Omental fat pad (tissue), 3 donors: ENCODE measurements at regions not wholly inside any gene's neighbourhood (a gene's known extent, or its start where the extent isn't known, plus 50 kb on each side); places are given as distances from the start of the nearest gene placed in this dataset.

ENCODE experiments used
- ATAC-seq: fragments of 150-250 bp; one replicate; pipeline ENCODE4 v1.9.1; 2016; ENCODE audit warnings: mild to moderate bottlenecking, moderate library complexity; ENCODE audit not compliant: low FRiP score
- DNase-seq: peaks from one replicate; pipeline ENCODE4 v3.0.0-alpha.2; 2019; ENCODE audit warnings: low spot score
- CTCF ChIP-seq, 3 donors: fragments of 450-650 bp; IDR thresholded peaks; one replicate each; pipeline ENCODE4 v1.5.1; 2016 to 2017; ENCODE audit warnings: antibody characterized with exemption in 3 of 3, mild to moderate bottlenecking in 3 of 3, moderate library complexity in 2 of 3

- ATAC-seq (no peak), DNase-seq (no peak)
- TF ChIP-seq CTCF (IDR thresholded peaks at IDR 0.05): no peak
Observed at GRCh38 chr7:68434857-68435256, 1163.4 kb upstream of the AUTS2 start.

GRCh38 chr7:68438016-68438415, 1160.3 kb upstream of the AUTS2 start:
- no peak for TF ChIP-seq CTCF (IDR thresholded peaks at IDR 0.05)
- ATAC-seq (no peak), DNase-seq (no peak)

- no peak for ATAC-seq
- TF ChIP-seq CTCF (IDR thresholded peaks at IDR 0.05): no peak
- DNase-seq: no peak
Observed at GRCh38 chr7:68438811-68439210, 1159.5 kb upstream of the AUTS2 start.

GRCh38 chr7:68439897-68440296, 1158.4 kb upstream of the AUTS2 start:
- ATAC-seq: no peak
- TF ChIP-seq CTCF (IDR thresholded peaks at IDR 0.05): no peak
- no peak for DNase-seq

GRCh38 chr7:68440866-68441265, 1157.4 kb upstream of the AUTS2 start:
- no peak for TF ChIP-seq CTCF (IDR thresholded peaks at IDR 0.05)
- DNase-seq: no peak
- ATAC-seq: no peak

- TF ChIP-seq CTCF (IDR thresholded peaks at IDR 0.05): no peak
- no peak for ATAC-seq
- no peak for DNase-seq
Observed at GRCh38 chr7:68441645-68442044, 1156.6 kb upstream of the AUTS2 start.

- ATAC-seq (no peak), DNase-seq (no peak)
- TF ChIP-seq CTCF (IDR thresholded peaks at IDR 0.05): no peak
Observed at GRCh38 chr7:68442931-68443631, 1155.2 kb upstream of the AUTS2 start.
